Adipocyte (in vitro differentiated cells): ENCODE measurements at regions not wholly inside any gene's neighbourhood (a gene's known extent, or its start where the extent isn't known, plus 50 kb on each side); places are given as distances from the start of the nearest gene placed in this dataset.
"Not testable (repeated sequence)": the region's sequence is repeated elsewhere in the genome, so short reads cannot be mapped to it uniquely, and the experiment has no call there.

ENCODE experiments used
- DNase-seq: peaks from one replicate; pipeline ENCODE4 v3.0.0-alpha.2; 2015; ENCODE audit warnings: low read depth
- H3K27me3 ChIP-seq: replicated peaks from 2 replicates; pipeline ENCODE4 v1.7.0; 2013; ENCODE audit warnings: mild to moderate bottlenecking, low read length, moderate library complexity; ENCODE audit not compliant: control insufficient read depth, insufficient read depth
- H3K36me3 ChIP-seq: 2 replicates; pipeline ENCODE4 v1.7.0; 2013; ENCODE audit warnings: low read length, mild to moderate bottlenecking, moderate library complexity; ENCODE audit not compliant: control insufficient read depth, insufficient read depth, severe bottlenecking
- H3K4me1 ChIP-seq: 2 replicates; pipeline ENCODE4 v1.7.0; 2013; ENCODE audit warnings: mild to moderate bottlenecking, low read length, moderate library complexity; ENCODE audit not compliant: control insufficient read depth, insufficient read depth
- H3K4me3 ChIP-seq: 2 replicates; pipeline ENCODE4 v1.7.0; 2013; ENCODE audit warnings: mild to moderate bottlenecking, low read length, moderate library complexity
- H3K9ac ChIP-seq: 2 replicates; pipeline ENCODE4 v1.7.0; 2013; ENCODE audit warnings: mild to moderate bottlenecking, low read length, moderate library complexity
- H3K9me3 ChIP-seq: 2 replicates; pipeline ENCODE4 v1.7.0; 2013; ENCODE audit warnings: mild to moderate bottlenecking, low read length, moderate library complexity; ENCODE audit not compliant: control insufficient read depth

DNA sequence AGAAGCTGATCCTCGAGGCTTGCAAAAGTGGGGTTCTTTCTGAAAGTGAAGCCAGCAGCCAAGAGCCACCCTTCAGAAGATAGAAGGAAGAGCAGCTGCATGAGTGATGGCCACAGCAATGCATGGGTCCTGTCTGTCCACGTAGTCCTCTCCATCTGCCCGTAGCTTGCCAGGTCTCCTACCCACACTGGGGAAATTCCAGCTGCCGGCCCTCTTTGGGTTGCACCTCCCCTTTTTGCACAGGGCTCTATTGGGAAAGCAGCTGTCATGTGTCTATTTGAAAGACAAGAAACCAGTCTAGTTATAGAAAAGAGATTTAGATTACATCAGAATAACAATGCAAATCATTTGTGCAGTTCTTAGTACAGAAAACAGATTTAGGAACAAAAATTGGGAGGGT is 204.4 kb downstream of the GIPC2 start:
- Histone ChIP-seq H3K4me1 (peaks cover 11% of the 10 kb centered on the region), H3K36me3 (no peaks in the 10 kb centered on the region), H3K9me3 (peaks cover 7% of the 10 kb centered on the region), H3K27me3 (peaks cover 4% of the 10 kb centered on the region), H3K4me3 (no peak overlapping the region), H3K9ac (no peak overlapping the region)
- DNase-seq, result no peak

DNA sequence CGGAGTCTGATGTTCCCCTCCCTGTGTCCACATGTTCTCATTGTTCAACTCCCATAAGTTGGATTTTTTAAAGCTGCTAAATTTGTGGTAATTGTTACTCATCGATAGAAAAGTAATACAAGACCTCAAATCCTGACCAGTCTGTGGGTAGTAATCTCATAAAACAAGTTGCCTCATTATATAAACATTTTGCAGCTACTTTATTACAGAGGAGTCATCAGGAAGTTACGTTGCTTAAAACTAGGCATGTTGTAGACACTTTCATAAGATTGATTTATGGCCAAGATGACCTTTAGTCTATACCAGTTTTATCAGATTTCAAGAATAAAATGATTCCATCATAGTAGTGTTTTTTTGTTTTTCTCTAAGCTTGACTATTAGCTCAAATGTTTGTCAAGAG is 208.8 kb downstream of the GIPC2 start:
- DNase-seq, result peak; percentile 9
- Histone ChIP-seq H3K4me3 (no peak overlapping the region), H3K9ac (no peak overlapping the region), H3K9me3 (peaks cover 13% of the 10 kb centered on the region), H3K4me1 (peaks cover 25% of the 10 kb centered on the region), H3K36me3 (no peaks in the 10 kb centered on the region), H3K27me3 (peaks cover 7% of the 10 kb centered on the region)

DNA sequence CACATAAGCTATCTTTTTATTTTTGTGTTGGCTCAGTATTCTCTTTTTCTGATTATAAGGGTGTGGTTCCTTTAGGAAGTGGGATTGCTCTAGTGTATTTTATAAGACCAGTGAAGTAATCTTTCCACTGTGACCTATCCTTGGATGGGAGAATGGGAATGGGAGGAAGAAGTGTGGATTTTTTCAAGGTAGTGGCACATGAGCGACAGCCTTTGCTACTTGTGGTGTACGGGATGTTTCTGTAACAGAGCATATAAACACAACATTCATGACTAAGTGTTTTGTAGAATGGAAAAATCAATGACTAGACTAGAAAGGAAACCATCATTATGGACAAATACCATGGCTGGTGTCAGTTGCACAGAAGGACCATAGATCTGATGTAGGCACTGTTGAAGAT is 209.6 kb downstream of the GIPC2 start:
- Histone ChIP-seq H3K4me3 (peak overlapping the region; percentile 0), H3K9me3 (peaks cover 21% of the 10 kb centered on the region), H3K36me3 (no peaks in the 10 kb centered on the region), H3K4me1 (peaks cover 25% of the 10 kb centered on the region), H3K9ac (no peak overlapping the region), H3K27me3 (peaks cover 7% of the 10 kb centered on the region)
- no peak for DNase-seq

DNA sequence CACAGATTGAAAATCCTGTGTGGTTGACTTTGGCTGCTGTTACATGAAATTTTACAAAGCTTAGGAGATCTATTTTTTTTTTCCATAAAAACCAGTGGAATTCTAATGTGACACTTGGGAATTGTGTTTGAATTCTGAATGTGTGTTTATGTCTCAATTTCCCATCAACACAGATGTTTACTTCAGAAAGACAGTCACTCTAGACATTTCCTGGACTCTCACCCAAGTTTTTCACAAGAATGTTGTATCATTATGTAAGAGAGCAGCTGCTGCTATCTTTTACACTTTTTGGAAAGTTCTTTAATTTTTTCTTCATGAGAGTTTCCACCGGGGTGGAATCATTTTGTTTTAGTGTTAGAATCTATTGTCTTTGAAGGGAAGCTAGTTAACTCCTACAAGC is 210.1 kb downstream of the GIPC2 start:
- H3K9ac ChIP-seq, result no peak overlapping the region
- peaks cover 25% of the 10 kb centered on the region for H3K9me3 ChIP-seq
- H3K4me3 ChIP-seq, result no peak overlapping the region
- H3K36me3 ChIP-seq, result no peaks in the 10 kb centered on the region
- DNase-seq, result no peak
- H3K27me3 ChIP-seq, result peaks cover 7% of the 10 kb centered on the region
- peaks cover 25% of the 10 kb centered on the region for H3K4me1 ChIP-seq

DNA sequence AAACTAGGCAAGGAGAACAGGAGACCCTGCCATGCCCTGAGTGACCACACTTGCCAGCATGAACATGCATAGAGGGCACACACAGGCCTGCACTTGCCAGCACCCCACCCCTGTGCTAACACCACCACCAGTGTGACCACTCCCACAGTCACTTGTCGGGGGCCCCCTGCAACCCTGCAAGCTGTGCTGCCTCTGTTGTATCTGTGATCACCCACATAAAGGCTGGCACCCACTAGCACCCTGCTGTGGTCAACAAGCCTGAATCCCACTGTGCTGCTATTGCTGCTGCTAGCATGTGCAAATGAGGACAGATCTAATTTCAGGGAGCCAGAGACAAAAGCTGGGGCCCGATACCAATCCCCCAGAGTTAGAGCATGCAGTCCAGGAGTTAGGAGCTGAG is 217.7 kb downstream of the GIPC2 start:
- Histone ChIP-seq H3K27me3 (peaks cover under 1% of the 10 kb centered on the region), H3K36me3 (no peaks in the 10 kb centered on the region), H3K9ac (no peak overlapping the region), H3K9me3 (peaks cover 18% of the 10 kb centered on the region), H3K4me3 (no peak overlapping the region), H3K4me1 (no peaks in the 10 kb centered on the region)
- DNase-seq, result no peak

DNA sequence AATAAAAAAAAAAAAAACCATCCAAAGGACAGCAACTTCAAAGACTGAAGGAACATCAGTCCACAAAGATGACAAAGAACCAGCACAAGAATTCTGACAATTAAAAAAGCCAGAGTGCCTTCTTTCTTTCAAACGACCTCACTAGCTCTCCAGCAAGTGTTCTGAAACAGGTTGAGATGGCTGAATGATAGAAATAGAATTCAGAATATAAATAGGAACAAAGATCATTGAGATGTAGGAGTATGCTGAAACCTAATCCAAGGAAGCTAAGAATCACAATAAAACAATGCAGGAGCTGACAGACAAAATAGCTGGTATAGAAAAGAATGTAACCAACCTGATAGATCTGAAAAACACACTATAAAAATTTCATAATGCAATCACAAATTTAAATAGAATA is 218.2 kb downstream of the GIPC2 start:
- H3K4me3 ChIP-seq, result no peak overlapping the region

DNA sequence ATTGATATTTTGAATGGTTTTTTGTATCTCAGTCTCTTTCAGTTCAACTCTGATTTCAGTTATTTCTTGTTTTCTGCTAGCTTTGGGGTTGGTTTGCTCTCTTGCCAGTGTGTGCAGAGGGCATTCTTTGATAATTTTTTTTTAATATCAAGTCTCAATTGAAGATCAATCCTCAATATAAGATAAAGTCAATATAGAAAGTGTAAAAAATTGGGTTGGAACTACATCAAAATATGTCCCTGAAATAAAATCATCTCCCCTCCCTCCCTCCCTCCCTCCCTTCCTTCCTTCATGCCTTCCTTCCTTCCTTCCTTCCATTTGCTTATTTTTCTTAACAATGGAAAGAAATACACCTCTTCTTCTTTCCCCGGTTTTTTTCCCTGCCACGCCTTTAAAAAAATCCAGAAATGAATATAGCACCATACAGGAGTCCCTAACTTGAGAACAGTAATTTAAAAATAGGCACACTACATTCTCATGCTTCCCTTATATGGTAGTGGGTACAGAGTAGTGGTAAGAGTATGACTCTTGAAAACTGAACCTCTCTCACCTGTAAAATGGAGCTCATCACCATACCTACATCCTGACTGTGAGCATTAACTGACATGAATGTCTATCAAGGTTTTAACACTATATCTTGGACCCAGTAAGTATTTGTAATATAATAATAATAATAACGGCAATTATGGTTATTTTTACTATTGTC is 221.9 kb downstream of the GIPC2 start:
- no peaks in the 10 kb centered on the region for H3K27me3 ChIP-seq
- H3K9ac ChIP-seq, result no peak overlapping the region
- no peak overlapping the region for H3K4me3 ChIP-seq
- no peaks in the 10 kb centered on the region for H3K9me3 ChIP-seq
- DNase-seq, result no peak
- H3K36me3 ChIP-seq, result no peaks in the 10 kb centered on the region
- no peaks in the 10 kb centered on the region for H3K4me1 ChIP-seq

More for the DNA sequence above, 218.2 kb downstream of the GIPC2 start:
- Histone ChIP-seq H3K36me3 (no peaks in the 10 kb centered on the region), H3K9me3 (peaks cover 17% of the 10 kb centered on the region), H3K27me3 (no peaks in the 10 kb centered on the region), H3K9ac (no peak overlapping the region), H3K4me1 (no peaks in the 10 kb centered on the region)
- DNase-seq, result no peak

DNA sequence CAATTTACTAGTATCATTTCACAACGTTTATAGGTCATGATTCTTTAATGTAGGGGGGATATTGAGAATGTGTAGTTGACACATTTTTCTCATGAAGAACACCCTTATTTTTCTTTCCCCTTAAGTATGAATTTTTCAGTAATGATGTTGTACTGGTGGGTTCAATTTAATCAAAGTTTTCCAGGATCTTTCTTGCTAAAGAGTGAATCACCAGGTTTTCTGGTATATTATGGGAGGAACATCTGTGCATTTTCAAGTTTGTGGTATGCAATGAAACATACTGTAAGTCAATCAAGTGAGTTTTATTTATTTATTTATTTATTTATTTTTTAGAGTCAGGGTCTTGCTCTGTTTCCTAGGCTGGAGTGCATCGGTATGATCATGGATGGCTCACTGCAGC is 221.2 kb upstream of the PTGFR start:
- no peaks in the 10 kb centered on the region for H3K36me3 ChIP-seq
- no peaks in the 10 kb centered on the region for H3K9me3 ChIP-seq
- H3K9ac ChIP-seq, result no peak overlapping the region
- no peak overlapping the region for H3K4me3 ChIP-seq
- H3K4me1 ChIP-seq, result no peaks in the 10 kb centered on the region
- no peak for DNase-seq
- H3K27me3 ChIP-seq, result no peaks in the 10 kb centered on the region

DNA sequence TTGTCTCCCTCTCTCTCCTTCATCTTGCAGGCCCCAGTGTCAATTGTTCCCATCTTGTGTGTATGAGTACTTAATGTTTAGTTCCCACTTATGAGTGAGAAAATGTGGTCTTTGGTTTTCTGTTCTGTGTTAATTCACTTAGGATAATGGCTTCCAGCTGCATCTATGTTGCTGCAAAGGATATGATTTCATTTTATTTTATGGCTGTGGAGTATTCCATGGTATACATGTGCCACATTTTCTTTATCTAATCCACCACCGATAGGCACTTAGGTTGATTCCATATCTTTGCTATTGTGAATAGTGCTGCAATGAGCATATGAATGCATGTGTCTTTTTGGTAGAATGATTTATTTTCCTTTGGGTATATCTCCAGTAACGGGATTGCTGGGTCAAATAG is 219.4 kb upstream of the PTGFR start:
- H3K9ac ChIP-seq, H3K27me3 ChIP-seq, H3K4me1 ChIP-seq, H3K9me3 ChIP-seq, H3K4me3 ChIP-seq, DNase-seq, H3K36me3 ChIP-seq: not testable (repeated sequence)

DNA sequence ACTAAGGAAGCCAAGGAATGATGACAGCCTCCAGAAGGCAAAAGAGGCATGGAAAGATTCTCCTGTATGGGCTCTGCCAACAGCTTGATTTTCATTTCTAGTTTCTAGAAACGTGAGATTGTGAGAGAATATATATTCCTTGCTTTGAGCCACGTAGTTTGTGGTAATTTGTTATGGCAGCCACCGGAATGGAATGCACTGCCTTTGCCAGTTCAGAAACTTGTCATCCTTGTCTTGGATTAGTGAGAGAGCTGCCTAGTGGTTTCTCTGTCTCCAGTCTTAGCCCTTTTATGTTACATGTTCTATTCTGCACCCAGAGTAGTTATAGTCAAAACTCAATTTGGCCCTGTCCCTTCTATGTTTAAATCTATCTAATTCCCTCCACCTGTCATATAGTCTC is 216.0 kb upstream of the PTGFR start:
- DNase-seq, result peak; percentile 84
- no peak overlapping the region for H3K9ac ChIP-seq
- peaks cover 30% of the 10 kb centered on the region for H3K4me1 ChIP-seq

DNA sequence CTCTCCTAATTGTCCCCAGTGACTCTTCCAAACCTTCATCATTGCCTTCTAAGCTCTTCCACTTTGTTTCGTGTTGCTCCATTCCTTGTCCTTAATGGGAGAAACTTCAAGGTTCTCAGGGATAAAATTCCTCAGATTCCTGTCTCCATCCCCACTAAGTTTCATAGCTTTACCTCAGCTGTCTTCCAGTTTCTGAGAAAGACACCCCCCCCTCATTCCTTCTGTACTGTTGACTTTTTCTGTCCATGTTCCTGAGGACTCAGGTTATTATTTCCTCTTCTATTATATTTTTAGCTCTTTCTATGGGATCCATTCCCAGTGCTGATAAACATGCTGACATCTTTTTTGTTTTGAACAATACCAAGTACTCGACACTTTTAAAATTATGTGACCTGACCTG is 215.3 kb upstream of the PTGFR start:
- peak; percentile 18 for DNase-seq
- Histone ChIP-seq H3K4me1 (peaks cover 36% of the 10 kb centered on the region), H3K9ac (no peak overlapping the region), H3K27me3 (no peaks in the 10 kb centered on the region), H3K4me3 (no peak overlapping the region), H3K9me3 (no peaks in the 10 kb centered on the region), H3K36me3 (no peaks in the 10 kb centered on the region)

More for the DNA sequence above, 216.0 kb upstream of the PTGFR start:
- Histone ChIP-seq H3K4me3 (no peak overlapping the region), H3K27me3 (no peaks in the 10 kb centered on the region), H3K36me3 (no peaks in the 10 kb centered on the region), H3K9me3 (no peaks in the 10 kb centered on the region)
